ENCODE measurements at regions not wholly inside any gene's neighbourhood (a gene's known extent, or its start where the extent isn't known, plus 50 kb on each side); places are given as distances from the start of the nearest gene placed in this dataset.

- no peaks in the 10 kb centered on the region for H3K4me1 Mint-ChIP-seq (ENCODE audit: low read depth, unreplicated experiment)
- H3K9me3 ChIP-seq, result no peaks in the 10 kb centered on the region
- H3K4me1 ChIP-seq, result no peaks in the 10 kb centered on the region
- H3K27me3 ChIP-seq (replicated peaks; ENCODE audit: control insufficient read depth, insufficient read depth, low read length), result no peaks in the 10 kb centered on the region
- peaks cover 5% of the 10 kb centered on the region for H3K9me3 Mint-ChIP-seq (ENCODE audit: unreplicated experiment)
- H3K27ac Mint-ChIP-seq (ENCODE audit: unreplicated experiment), result no peak overlapping the region
- peaks cover 2% of the 10 kb centered on the region for H3K27me3 Mint-ChIP-seq (ENCODE audit: insufficient read depth, unreplicated experiment)
- ChIA-PET CTCF (no interaction called here), POLR2A (no interaction called here)
- H3K4me3 ChIP-seq (ENCODE audit: low read depth, low read length), result no peak overlapping the region
- H3K36me3 ChIP-seq (ENCODE audit: control insufficient read depth, insufficient read depth, low read length), result no peaks in the 10 kb centered on the region
- intact Hi-C loops (cut with micrococcal nuclease; ENCODE audit: unreplicated experiment), result no loop called here
- H3K4me3 Mint-ChIP-seq (ENCODE audit: unreplicated experiment), result no peak overlapping the region
- TF ChIP-seq CTCF (IDR thresholded peaks at IDR 0.05; ENCODE audit: insufficient read depth in 1 of 2, low read depth in 1 of 2, low read length in 1 of 2, severe bottlenecking in 1 of 2, unreplicated experiment in 1 of 2), result no peak
- no TSS peak for BruUV-seq (replicated peaks)
- H3K36me3 Mint-ChIP-seq (ENCODE audit: insufficient read depth, unreplicated experiment), result no peaks in the 10 kb centered on the region
- DNase-seq, result no peak
These were observed 212.1 kb downstream of the TLR4 start for GRCh38 chr9:117916291-117916690.

- H3K4me1 Mint-ChIP-seq (ENCODE audit: low read depth, unreplicated experiment), result no peaks in the 10 kb centered on the region
- no peak for DNase-seq
- H3K36me3 Mint-ChIP-seq (ENCODE audit: insufficient read depth, unreplicated experiment), result no peaks in the 10 kb centered on the region
- no peak for TF ChIP-seq CTCF (IDR thresholded peaks at IDR 0.05; ENCODE audit: insufficient read depth in 1 of 2, low read depth in 1 of 2, low read length in 1 of 2, severe bottlenecking in 1 of 2, unreplicated experiment in 1 of 2)
- ChIA-PET CTCF (no interaction called here), POLR2A (no interaction called here)
- Histone ChIP-seq H3K9me3 (no peaks in the 10 kb centered on the region), H3K27me3 (replicated peaks; ENCODE audit: control insufficient read depth, insufficient read depth, low read length) (no peaks in the 10 kb centered on the region), H3K36me3 (ENCODE audit: control insufficient read depth, insufficient read depth, low read length) (no peaks in the 10 kb centered on the region), H3K4me3 (ENCODE audit: low read depth, low read length) (no peak overlapping the region), H3K4me1 (no peaks in the 10 kb centered on the region)
- no peak overlapping the region for H3K4me3 Mint-ChIP-seq (ENCODE audit: unreplicated experiment)
- no peak overlapping the region for H3K27ac Mint-ChIP-seq (ENCODE audit: unreplicated experiment)
- peaks cover 2% of the 10 kb centered on the region for H3K27me3 Mint-ChIP-seq (ENCODE audit: insufficient read depth, unreplicated experiment)
- H3K9me3 Mint-ChIP-seq (ENCODE audit: unreplicated experiment), result no peaks in the 10 kb centered on the region
- intact Hi-C loops (cut with micrococcal nuclease; ENCODE audit: unreplicated experiment), result no loop called here
- no TSS peak for BruUV-seq (replicated peaks)
These were observed 213.7 kb downstream of the TLR4 start for GRCh38 chr9:117917873-117918272.

GRCh38 chr9:117919538-117919937 lies 215.3 kb downstream of the TLR4 start:
- Mint-ChIP-seq H3K9me3 (ENCODE audit: unreplicated experiment) (no peaks in the 10 kb centered on the region), H3K27ac (ENCODE audit: unreplicated experiment) (no peak overlapping the region), H3K4me1 (ENCODE audit: low read depth, unreplicated experiment) (no peaks in the 10 kb centered on the region), H3K36me3 (ENCODE audit: insufficient read depth, unreplicated experiment) (no peaks in the 10 kb centered on the region), H3K27me3 (ENCODE audit: insufficient read depth, unreplicated experiment) (peaks cover 2% of the 10 kb centered on the region), H3K4me3 (ENCODE audit: unreplicated experiment) (no peak overlapping the region)
- Histone ChIP-seq H3K9me3 (no peaks in the 10 kb centered on the region), H3K36me3 (ENCODE audit: control insufficient read depth, insufficient read depth, low read length) (no peaks in the 10 kb centered on the region), H3K4me1 (no peaks in the 10 kb centered on the region), H3K27me3 (replicated peaks; ENCODE audit: control insufficient read depth, insufficient read depth, low read length) (no peaks in the 10 kb centered on the region), H3K4me3 (ENCODE audit: low read depth, low read length) (no peak overlapping the region)
- intact Hi-C loops (cut with micrococcal nuclease; ENCODE audit: unreplicated experiment), result no loop called here
- TF ChIP-seq CTCF (IDR thresholded peaks at IDR 0.05; ENCODE audit: insufficient read depth in 1 of 2, low read depth in 1 of 2, low read length in 1 of 2, severe bottlenecking in 1 of 2, unreplicated experiment in 1 of 2), result no peak
- no TSS peak for BruUV-seq (replicated peaks)
- ChIA-PET POLR2A (no interaction called here), CTCF (no interaction called here)
- no peak for DNase-seq

All from Caco-2 (cell line).